AG04449 (cell line): ENCODE measurements at regions not wholly inside any gene's neighbourhood (a gene's known extent, or its start where the extent isn't known, plus 50 kb on each side); places are given as distances from the start of the nearest gene placed in this dataset.

Experiments
- CTCF ChIA-PET: fragments of 350-600 bp; formaldehyde crosslinking; extraction: SDS; loops from one replicate; lab custom pipeline; 2021; ENCODE audit warnings: antibody characterized with exemption; lab: Yijun Ruan, JAX
- POLR2A ChIA-PET: fragments of 400-600, 350-600 bp; formaldehyde crosslinking; extraction: SDS; loops from one replicate; lab custom pipeline; 2020; ENCODE audit warnings: antibody characterized with exemption, inconsistent platforms; lab: Yijun Ruan, JAX
- DNase-seq: peaks from one replicate; pipeline ENCODE4 v3.0.0-alpha.2; 2010; ENCODE audit warnings: low read depth, low spot score
- H3K4me3 ChIP-seq: 2 replicates; pipeline ENCODE4 v1.5.1; 2011; ENCODE audit warnings: low read depth, mild to moderate bottlenecking, control low read depth, low read length
- TF ChIP-seq, protein P1 (sequence below): IDR thresholded peaks from one replicate; pipeline ENCODE4 v1.5.1; 2011; ENCODE audit warnings: mild to moderate bottlenecking, moderate library complexity, low read length, control low read depth, inconsistent platforms; ENCODE audit not compliant: insufficient read depth; ENCODE audit errors: missing control alignments

DNA sequence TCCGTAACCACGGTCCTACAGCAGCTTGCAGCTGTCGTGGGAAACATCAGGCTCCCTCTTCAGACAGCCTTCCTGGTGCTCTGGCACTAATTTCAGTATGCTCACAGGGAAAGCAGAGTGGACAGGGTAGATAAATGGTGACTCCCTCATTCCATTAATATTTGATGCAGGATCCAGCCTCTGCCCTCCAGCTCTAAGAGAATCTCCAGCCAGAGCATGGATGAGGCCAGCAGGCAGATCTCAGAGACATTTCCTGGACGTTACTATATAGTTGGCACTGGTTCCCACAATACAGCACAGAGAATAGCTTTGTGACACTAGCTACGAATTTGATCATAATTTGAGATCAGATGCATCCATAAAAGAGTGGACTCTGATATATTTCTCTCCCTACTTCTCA lies 341.4 kb downstream of the LIG4 start:
- TF ChIP-seq, protein P1, sequence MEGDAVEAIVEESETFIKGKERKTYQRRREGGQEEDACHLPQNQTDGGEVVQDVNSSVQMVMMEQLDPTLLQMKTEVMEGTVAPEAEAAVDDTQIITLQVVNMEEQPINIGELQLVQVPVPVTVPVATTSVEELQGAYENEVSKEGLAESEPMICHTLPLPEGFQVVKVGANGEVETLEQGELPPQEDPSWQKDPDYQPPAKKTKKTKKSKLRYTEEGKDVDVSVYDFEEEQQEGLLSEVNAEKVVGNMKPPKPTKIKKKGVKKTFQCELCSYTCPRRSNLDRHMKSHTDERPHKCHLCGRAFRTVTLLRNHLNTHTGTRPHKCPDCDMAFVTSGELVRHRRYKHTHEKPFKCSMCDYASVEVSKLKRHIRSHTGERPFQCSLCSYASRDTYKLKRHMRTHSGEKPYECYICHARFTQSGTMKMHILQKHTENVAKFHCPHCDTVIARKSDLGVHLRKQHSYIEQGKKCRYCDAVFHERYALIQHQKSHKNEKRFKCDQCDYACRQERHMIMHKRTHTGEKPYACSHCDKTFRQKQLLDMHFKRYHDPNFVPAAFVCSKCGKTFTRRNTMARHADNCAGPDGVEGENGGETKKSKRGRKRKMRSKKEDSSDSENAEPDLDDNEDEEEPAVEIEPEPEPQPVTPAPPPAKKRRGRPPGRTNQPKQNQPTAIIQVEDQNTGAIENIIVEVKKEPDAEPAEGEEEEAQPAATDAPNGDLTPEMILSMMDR: no peak
- POLR2A ChIA-PET: no interaction called here
- H3K4me3 ChIP-seq: no peak overlapping the region
- CTCF ChIA-PET: no interaction called here
- DNase-seq: no peak

- H3K4me3 ChIP-seq: no peak overlapping the region
These were observed 344.9 kb downstream of the LIG4 start for GRCh38 chr13:107870400-107870799.

GRCh38 chr13:107867701-107868661 lies 347.4 kb downstream of the LIG4 start:
- no peak for DNase-seq
- TF ChIP-seq, protein P1: no peak
- CTCF ChIA-PET: no interaction called here
- H3K4me3 ChIP-seq: peak overlapping the region; percentile 36
- POLR2A ChIA-PET: no interaction called here

More at GRCh38 chr13:107870400-107870799, 344.9 kb downstream of the LIG4 start:
- TF ChIP-seq, protein P1: no peak
- POLR2A ChIA-PET: no interaction called here
- DNase-seq: no peak
- CTCF ChIA-PET: no interaction called here

- CTCF ChIA-PET: no interaction called here
- peak overlapping the region; percentile 46 for H3K4me3 ChIP-seq
These were observed 348.3 kb downstream of the LIG4 start for GRCh38 chr13:107866941-107867623.

DNA sequence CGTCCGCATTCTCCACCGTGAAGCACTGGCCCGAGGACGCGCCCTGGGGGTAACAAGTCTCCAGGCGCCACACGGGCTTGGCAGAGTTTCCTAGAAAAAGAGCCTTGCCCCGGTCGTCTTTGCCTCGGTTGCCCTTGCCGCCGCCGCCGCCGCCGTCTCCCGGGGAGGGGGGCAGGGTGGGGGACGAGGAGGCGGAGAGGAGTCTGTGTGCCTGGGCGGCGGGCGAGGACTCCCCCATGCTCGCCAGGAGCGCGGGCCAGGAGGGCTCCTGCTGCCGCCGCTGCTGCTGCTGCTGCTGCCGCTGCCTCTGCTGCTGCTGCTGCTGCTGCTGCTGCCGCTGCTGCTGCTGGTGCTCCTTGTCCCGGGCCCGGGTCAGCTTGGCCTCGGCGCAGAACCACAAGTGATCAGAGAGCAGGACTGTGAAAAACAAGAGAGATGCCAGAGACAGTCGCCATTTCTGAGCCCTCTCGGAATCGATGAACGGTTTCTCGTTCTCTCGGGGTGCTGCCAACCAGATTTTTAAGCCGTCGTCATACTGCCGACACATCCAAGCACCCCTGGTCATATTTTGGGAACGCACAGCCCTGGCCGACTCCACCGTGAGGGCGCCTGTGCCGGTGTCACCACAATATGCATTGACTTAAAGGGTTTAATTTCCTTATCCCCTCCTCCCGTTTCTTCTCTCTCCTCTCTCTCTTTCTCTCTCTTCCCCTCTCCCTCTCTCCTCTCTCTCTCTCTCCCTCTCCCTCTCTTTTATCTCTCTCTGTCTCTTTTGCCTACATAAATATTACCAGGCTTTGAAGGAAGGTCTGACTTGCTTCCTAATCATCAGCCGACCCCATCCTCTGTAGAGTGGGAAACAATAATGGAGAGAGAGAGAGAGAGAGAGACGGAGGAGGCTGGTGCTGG lies 349.1 kb downstream of the LIG4 start:
- peak overlapping the region; percentile 34 for H3K4me3 ChIP-seq
- ChIA-PET POLR2A (no interaction called here), CTCF (no interaction called here)
- TF ChIP-seq, protein P1: no peak
- DNase-seq: no peak

More at GRCh38 chr13:107866941-107867623, 348.3 kb downstream of the LIG4 start:
- POLR2A ChIA-PET: no interaction called here
- no peak for DNase-seq
- TF ChIP-seq, protein P1: no peak
